GM03348 (cell line): ENCODE measurements at regions not wholly inside any gene's neighbourhood (a gene's known extent, or its start where the extent isn't known, plus 50 kb on each side); places are given as distances from the start of the nearest gene placed in this dataset.

Experiments
- DNase-seq: peaks from one replicate; pipeline ENCODE4 v3.0.0; 2012; ENCODE audit warnings: low spot score

- DNase-seq: no peak
Measured at GRCh38 chr15:98476559-98476958, 171.8 kb upstream of the IGF1R start.

- DNase-seq: no peak
Measured at GRCh38 chr15:98480844-98481243, 167.5 kb upstream of the IGF1R start.

GRCh38 chr15:98483575-98484130 is 164.7 kb upstream of the IGF1R start:
- no peak for DNase-seq

GRCh38 chr15:98484914-98485313 is 163.4 kb upstream of the IGF1R start:
- DNase-seq: no peak

- DNase-seq: no peak
Measured at GRCh38 chr15:98485451-98485850, 162.9 kb upstream of the IGF1R start.

GRCh38 chr15:98493966-98494511 is 154.3 kb upstream of the IGF1R start:
- no peak for DNase-seq

GRCh38 chr15:98501192-98501591 is 147.1 kb upstream of the IGF1R start:
- DNase-seq: no peak

- DNase-seq: no peak
Measured at GRCh38 chr15:98501632-98502031, 146.7 kb upstream of the IGF1R start.

GRCh38 chr15:98503970-98504369 is 144.4 kb upstream of the IGF1R start:
- peak; percentile 70 for DNase-seq

- DNase-seq: no peak
Measured at GRCh38 chr15:98504998-98505397, 143.3 kb upstream of the IGF1R start.

GRCh38 chr15:98505611-98506031 is 142.7 kb upstream of the IGF1R start:
- peak; percentile 27 for DNase-seq

- no peak for DNase-seq
Measured at GRCh38 chr15:98506172-98506571, 142.2 kb upstream of the IGF1R start.

- DNase-seq: no peak
Measured at GRCh38 chr15:98506711-98507110, 141.6 kb upstream of the IGF1R start.

GRCh38 chr15:98513428-98513986 is 134.8 kb upstream of the IGF1R start:
- DNase-seq: no peak

GRCh38 chr15:98514034-98514622 is 134.2 kb upstream of the IGF1R start:
- DNase-seq: no peak

- peak; percentile 88 for DNase-seq
Measured at GRCh38 chr15:98518823-98519561, 129.3 kb upstream of the IGF1R start.

- DNase-seq: no peak
Measured at GRCh38 chr15:98519767-98520550, 128.4 kb upstream of the IGF1R start.

GRCh38 chr15:98522127-98522526 is 126.2 kb upstream of the IGF1R start:
- DNase-seq: no peak

- no peak for DNase-seq
Measured at GRCh38 chr15:98523912-98524662, 124.3 kb upstream of the IGF1R start.

GRCh38 chr15:98524838-98525660 is 123.3 kb upstream of the IGF1R start:
- no peak for DNase-seq

- DNase-seq: peak; percentile 55
Measured at GRCh38 chr15:98525661-98526001, 122.7 kb upstream of the IGF1R start.
